Mesendoderm (in vitro differentiated cells): ENCODE measurements at regions not wholly inside any gene's neighbourhood (a gene's known extent, or its start where the extent isn't known, plus 50 kb on each side); places are given as distances from the start of the nearest gene placed in this dataset.

Source experiments
- DNase-seq: peaks from one replicate; pipeline ENCODE4 v3.0.0; 2013
- H2AK5ac ChIP-seq: 2 replicates; pipeline ENCODE4 v1.6.1; 2013; ENCODE audit warnings: low read length, inconsistent platforms
- H2BK120ac ChIP-seq: 2 replicates; pipeline ENCODE4 v1.6.1; 2013; ENCODE audit warnings: low read depth, mild to moderate bottlenecking, low read length, moderate library complexity, mixed read lengths
- H2BK15ac ChIP-seq: replicated peaks from 2 replicates; pipeline ENCODE4 v1.6.1; 2013; ENCODE audit warnings: low read depth, mild to moderate bottlenecking, moderate library complexity
- H2BK5ac ChIP-seq: 2 replicates; pipeline ENCODE4 v1.6.1; 2013; ENCODE audit warnings: low read length, inconsistent platforms
- H3K18ac ChIP-seq: 2 replicates; pipeline ENCODE4 v1.6.1; 2013; ENCODE audit warnings: mild to moderate bottlenecking, low read length, mixed read lengths
- H3K23ac ChIP-seq: one replicate; pipeline ENCODE4 v1.6.1; 2013; ENCODE audit warnings: low read length
- H3K27ac ChIP-seq: 2 replicates; pipeline ENCODE4 v1.5.1; 2013; ENCODE audit warnings: low read depth, mild to moderate bottlenecking, inconsistent platforms, low read length, moderate library complexity
- H3K27me3 ChIP-seq: 2 replicates; pipeline ENCODE4 v1.6.1; 2013; ENCODE audit warnings: low read length, control low read depth, mild to moderate bottlenecking, inconsistent platforms; ENCODE audit not compliant: insufficient read depth, poor library complexity
- H3K36me3 ChIP-seq: 2 replicates; pipeline ENCODE4 v1.6.1; 2013; ENCODE audit warnings: low read length, inconsistent platforms; ENCODE audit not compliant: control insufficient read depth, insufficient read depth
- H3K4ac ChIP-seq: one replicate; pipeline ENCODE4 v1.6.1; 2013; ENCODE audit warnings: low read depth, mild to moderate bottlenecking, low read length, moderate library complexity
- H3K4me1 ChIP-seq: 2 replicates; pipeline ENCODE4 v1.6.1; 2013; ENCODE audit warnings: low read depth, low read length, inconsistent platforms; ENCODE audit not compliant: control insufficient read depth
- H3K4me2 ChIP-seq: 2 replicates; pipeline ENCODE4 v1.6.1; 2013; ENCODE audit warnings: low read length
- H3K4me3 ChIP-seq: 2 replicates; pipeline ENCODE4 v1.5.1; 2013; ENCODE audit warnings: mild to moderate bottlenecking, low read length
- H3K56ac ChIP-seq: one replicate; pipeline ENCODE4 v1.6.1; 2013; ENCODE audit warnings: low read length
- H3K79me1 ChIP-seq: 2 replicates; pipeline ENCODE4 v1.6.1; 2013; ENCODE audit warnings: low read length, inconsistent platforms
- H3K79me2 ChIP-seq: 2 replicates; pipeline ENCODE4 v1.6.1; 2013; ENCODE audit warnings: mild to moderate bottlenecking, low read length; ENCODE audit not compliant: control insufficient read depth, insufficient read depth
- H3K9ac ChIP-seq: 2 replicates; pipeline ENCODE4 v1.6.1; 2013; ENCODE audit warnings: low read length, inconsistent platforms
- H4K5ac ChIP-seq: one replicate; pipeline ENCODE4 v1.6.1; 2013; ENCODE audit warnings: low read length
- H4K8ac ChIP-seq: one replicate; pipeline ENCODE4 v1.6.1; 2013; ENCODE audit warnings: low read depth, mild to moderate bottlenecking, control low read depth, low read length, moderate library complexity
- WGBS: extraction: QIAGEN DNeasy Blood & Tissue Kit; methylation state at CpG from one replicate; pipeline ENCODE4 v1.1.7; 2013; ENCODE audit warnings: low lambda C conversion rate, missing lambda C conversion rate; ENCODE audit not compliant: insufficient coverage; ENCODE audit errors: extremely low coverage; 5-methylcytosine and 5-hydroxymethylcytosine counted together

GRCh38 chr5:26649000-26649399, 389.4 kb downstream of the CDH9 start:
- Histone ChIP-seq H3K4me2 (no peak overlapping the region), H2AK5ac (no peak overlapping the region), H3K4ac (no peak overlapping the region), H3K56ac (no peak overlapping the region), H3K4me3 (no peak overlapping the region), H2BK120ac (no peak overlapping the region), H3K18ac (no peak overlapping the region), H3K4me1 (no peaks in the 10 kb centered on the region), H3K9ac (no peak overlapping the region), H3K23ac (no peak overlapping the region), H3K27ac (no peak overlapping the region), H2BK15ac (no peak overlapping the region), H4K5ac (no peak overlapping the region), H4K8ac (no peak overlapping the region), H3K79me2 (no peaks in the 10 kb centered on the region), H3K79me1 (no peaks in the 10 kb centered on the region), H3K36me3 (no peaks in the 10 kb centered on the region), H2BK5ac (no peak overlapping the region), H3K27me3 (no peaks in the 10 kb centered on the region)
- no peak for DNase-seq
- WGBS = no CpG with 5 or more reads among the region's 3 CpGs

DNA sequence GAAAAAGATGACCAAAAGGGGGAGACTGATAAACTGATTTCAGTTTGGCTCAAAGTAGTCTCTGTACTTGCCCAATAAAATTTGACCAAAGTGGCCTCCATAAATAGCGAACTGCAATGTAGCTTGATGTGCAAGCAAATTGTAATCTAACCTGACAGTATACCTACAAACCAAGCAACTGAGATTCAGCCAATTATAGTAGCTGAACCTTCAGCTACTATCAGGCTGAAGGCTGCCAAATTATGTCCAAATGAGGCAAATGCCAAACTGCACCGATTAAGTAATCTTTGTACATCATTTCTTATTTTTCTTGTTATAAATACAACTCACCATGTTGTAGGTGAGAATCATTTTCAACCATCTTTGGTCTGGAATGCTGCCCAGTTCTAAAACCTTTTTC, 390.6 kb downstream of the CDH9 start:
- Histone ChIP-seq H3K9ac (no peak overlapping the region), H3K23ac (no peak overlapping the region), H3K4me1 (no peaks in the 10 kb centered on the region), H3K27me3 (no peaks in the 10 kb centered on the region), H2AK5ac (no peak overlapping the region), H4K8ac (no peak overlapping the region), H2BK5ac (no peak overlapping the region), H2BK120ac (no peak overlapping the region), H3K79me1 (no peaks in the 10 kb centered on the region), H3K18ac (no peak overlapping the region), H4K5ac (no peak overlapping the region), H3K27ac (no peak overlapping the region), H2BK15ac (no peak overlapping the region), H3K79me2 (no peaks in the 10 kb centered on the region), H3K4me2 (no peak overlapping the region), H3K56ac (no peak overlapping the region), H3K36me3 (no peaks in the 10 kb centered on the region), H3K4ac (no peak overlapping the region), H3K4me3 (no peak overlapping the region)
- DNase-seq = no peak
- no CpG with 5 or more reads among the region's 2 CpGs for WGBS

DNA sequence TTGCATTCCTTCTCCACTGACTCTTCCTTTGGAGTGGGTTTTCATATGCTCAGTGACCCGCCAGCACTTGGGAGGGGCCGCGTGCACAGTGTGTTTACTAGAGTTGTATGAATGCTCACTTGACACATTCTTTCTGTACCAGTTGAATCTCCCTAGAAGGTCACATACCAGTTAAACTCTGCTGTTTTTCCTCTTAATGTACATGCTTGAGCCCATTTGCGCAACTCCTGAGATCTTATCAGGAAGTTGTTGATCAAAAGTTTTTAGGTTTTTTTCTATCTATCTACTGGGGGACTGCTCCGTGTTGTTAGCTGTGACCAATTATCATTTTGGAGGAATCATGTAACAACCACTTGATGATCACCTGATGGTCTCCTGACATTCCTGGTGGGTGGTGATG, 392.7 kb downstream of the CDH9 start:
- Histone ChIP-seq H2BK120ac (no peak overlapping the region), H3K18ac (no peak overlapping the region), H3K56ac (no peak overlapping the region), H3K9ac (no peak overlapping the region), H3K36me3 (no peaks in the 10 kb centered on the region), H2AK5ac (no peak overlapping the region), H3K4me3 (no peak overlapping the region), H2BK5ac (no peak overlapping the region), H3K27me3 (no peaks in the 10 kb centered on the region), H2BK15ac (no peak overlapping the region), H3K4me1 (no peaks in the 10 kb centered on the region), H3K4me2 (no peak overlapping the region), H3K79me2 (no peaks in the 10 kb centered on the region), H4K8ac (no peak overlapping the region), H3K4ac (no peak overlapping the region), H3K79me1 (no peaks in the 10 kb centered on the region), H3K23ac (no peak overlapping the region), H3K27ac (no peak overlapping the region), H4K5ac (no peak overlapping the region)
- no CpG with 5 or more reads among the region's 5 CpGs for WGBS
- no peak for DNase-seq

DNA sequence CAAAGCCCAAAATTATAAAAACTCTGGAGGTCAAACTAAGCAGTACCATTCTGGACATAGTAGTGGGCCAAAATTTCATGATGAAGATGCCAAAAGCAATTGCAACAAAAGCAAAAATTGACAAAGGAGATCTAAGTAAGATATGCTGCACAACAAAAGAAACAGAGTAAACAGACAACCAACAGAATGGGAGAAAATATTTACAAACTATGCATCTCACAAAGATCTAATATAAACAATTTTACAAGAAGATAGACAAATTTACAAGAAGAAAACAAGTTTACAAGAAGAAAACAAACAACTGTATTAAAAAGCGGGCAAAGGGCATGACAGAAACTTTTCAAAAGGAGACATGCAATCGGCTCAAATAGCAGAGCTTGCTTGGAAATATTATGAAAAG, 396.9 kb downstream of the CDH9 start:
- Histone ChIP-seq H3K27me3 (no peaks in the 10 kb centered on the region), H3K4me3 (no peak overlapping the region), H2AK5ac (no peak overlapping the region), H2BK5ac (no peak overlapping the region), H3K4ac (no peak overlapping the region), H3K27ac (no peak overlapping the region), H3K23ac (no peak overlapping the region), H2BK15ac (no peak overlapping the region), H3K36me3 (no peaks in the 10 kb centered on the region), H4K8ac (no peak overlapping the region), H3K56ac (no peak overlapping the region), H3K79me1 (no peaks in the 10 kb centered on the region), H2BK120ac (no peak overlapping the region), H4K5ac (no peak overlapping the region), H3K4me2 (no peak overlapping the region), H3K4me1 (no peaks in the 10 kb centered on the region), H3K18ac (no peak overlapping the region), H3K79me2 (no peaks in the 10 kb centered on the region), H3K9ac (no peak overlapping the region)
- no peak for DNase-seq
- WGBS = no CpG with 5 or more reads among the region's 2 CpGs

DNA sequence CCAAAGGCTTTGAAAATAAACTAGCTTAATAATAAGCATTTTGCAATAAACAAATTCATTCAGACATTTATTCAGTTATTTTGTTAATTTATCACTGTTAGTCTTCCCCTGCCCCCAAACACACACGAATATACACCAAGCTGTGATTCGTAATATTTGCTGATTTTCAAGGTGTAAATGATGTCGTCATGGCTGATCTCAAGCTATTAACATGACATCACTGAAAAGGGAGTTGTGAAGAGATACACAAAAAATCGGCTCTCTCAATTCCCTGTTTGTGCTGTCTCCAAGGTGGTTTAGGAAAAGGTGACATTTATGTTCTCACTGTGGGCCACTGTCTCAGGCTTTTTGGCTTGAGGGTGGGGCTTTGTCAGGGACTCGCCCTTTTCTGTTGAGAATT, 413.3 kb downstream of the CDH9 start:
- no peak overlapping the region for H3K4me3 ChIP-seq
- H2BK120ac ChIP-seq = no peak overlapping the region
- no peak overlapping the region for H3K27ac ChIP-seq
- H3K4me1 ChIP-seq = no peaks in the 10 kb centered on the region
- no CpG with 5 or more reads among the region's 5 CpGs for WGBS
- H3K79me2 ChIP-seq = no peaks in the 10 kb centered on the region
- no peak overlapping the region for H4K8ac ChIP-seq
- H4K5ac ChIP-seq = no peak overlapping the region
- no peak overlapping the region for H3K9ac ChIP-seq
- H3K4me2 ChIP-seq = no peak overlapping the region
- H2BK5ac ChIP-seq = no peak overlapping the region
- H3K27me3 ChIP-seq = no peaks in the 10 kb centered on the region
- no peak overlapping the region for H3K4ac ChIP-seq
- H3K23ac ChIP-seq = no peak overlapping the region
- no peak overlapping the region for H2AK5ac ChIP-seq
- DNase-seq = no peak
- H3K36me3 ChIP-seq = no peaks in the 10 kb centered on the region
- no peaks in the 10 kb centered on the region for H3K79me1 ChIP-seq
- H2BK15ac ChIP-seq = no peak overlapping the region
- H3K56ac ChIP-seq = no peak overlapping the region
- no peak overlapping the region for H3K18ac ChIP-seq

DNA sequence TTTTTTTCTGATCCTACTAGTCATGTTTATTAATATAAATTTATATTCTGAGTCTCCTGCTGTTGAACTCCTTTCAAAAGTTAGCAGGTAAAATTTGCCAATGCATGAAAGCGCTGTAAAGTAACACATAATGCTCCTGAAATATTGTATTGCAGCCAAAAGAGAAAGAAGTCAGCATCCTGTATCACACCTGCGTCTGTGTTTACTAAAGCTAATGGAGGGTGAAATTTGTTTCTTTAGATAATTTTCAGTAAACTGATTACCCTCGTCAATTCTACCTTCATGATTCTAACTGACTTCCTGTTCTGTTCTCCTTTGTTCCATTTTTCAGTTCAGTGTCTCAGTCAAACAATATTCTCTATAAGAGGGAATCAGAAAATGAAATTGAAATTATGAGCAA, 415.4 kb downstream of the CDH9 start:
- no peaks in the 10 kb centered on the region for H3K4me1 ChIP-seq
- no peak overlapping the region for H3K23ac ChIP-seq
- no CpG with 5 or more reads among the region's 3 CpGs for WGBS
- H3K27me3 ChIP-seq = no peaks in the 10 kb centered on the region
- no peak overlapping the region for H4K5ac ChIP-seq
- DNase-seq = no peak
- no peak overlapping the region for H2BK120ac ChIP-seq
- no peaks in the 10 kb centered on the region for H3K79me1 ChIP-seq
- no peak overlapping the region for H3K56ac ChIP-seq
- no peak overlapping the region for H3K4ac ChIP-seq
- H2AK5ac ChIP-seq = no peak overlapping the region
- H2BK5ac ChIP-seq = no peak overlapping the region
- H2BK15ac ChIP-seq = no peak overlapping the region
- H3K36me3 ChIP-seq = no peaks in the 10 kb centered on the region
- no peak overlapping the region for H4K8ac ChIP-seq
- no peak overlapping the region for H3K18ac ChIP-seq
- no peak overlapping the region for H3K4me3 ChIP-seq
- H3K27ac ChIP-seq = no peak overlapping the region
- no peak overlapping the region for H3K9ac ChIP-seq
- no peaks in the 10 kb centered on the region for H3K79me2 ChIP-seq
- no peak overlapping the region for H3K4me2 ChIP-seq
